ENCODE measurements at regions not wholly inside any gene's neighbourhood (a gene's known extent, or its start where the extent isn't known, plus 50 kb on each side); places are given as distances from the start of the nearest gene placed in this dataset.
"Not testable (repeated sequence)": the region's sequence is repeated elsewhere in the genome, so short reads cannot be mapped to it uniquely, and the experiment has no call there.

DNA sequence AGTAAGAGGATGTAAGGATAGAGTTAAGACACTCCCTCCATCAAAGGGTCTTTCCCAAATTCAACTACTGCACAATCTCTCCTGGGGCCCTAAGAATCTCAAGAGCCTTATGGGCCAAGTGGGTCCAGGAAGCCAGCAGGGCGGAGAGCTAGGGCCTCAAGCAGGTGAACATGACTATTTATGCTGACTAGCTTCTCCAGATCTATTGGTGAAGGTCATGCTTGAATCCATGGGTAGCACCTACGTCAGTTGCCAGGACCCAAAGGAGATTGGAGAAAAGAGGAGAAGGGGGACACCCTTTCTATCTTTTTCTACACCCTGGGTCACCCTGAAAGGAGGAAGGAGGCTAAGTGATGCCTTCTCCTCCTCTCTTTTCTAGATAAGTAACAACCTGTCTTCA lies 534.2 kb upstream of the MIS18BP1 start:
- no peak for DNase-seq (ENCODE audit: low read depth)
- TF ChIP-seq, protein P1, sequence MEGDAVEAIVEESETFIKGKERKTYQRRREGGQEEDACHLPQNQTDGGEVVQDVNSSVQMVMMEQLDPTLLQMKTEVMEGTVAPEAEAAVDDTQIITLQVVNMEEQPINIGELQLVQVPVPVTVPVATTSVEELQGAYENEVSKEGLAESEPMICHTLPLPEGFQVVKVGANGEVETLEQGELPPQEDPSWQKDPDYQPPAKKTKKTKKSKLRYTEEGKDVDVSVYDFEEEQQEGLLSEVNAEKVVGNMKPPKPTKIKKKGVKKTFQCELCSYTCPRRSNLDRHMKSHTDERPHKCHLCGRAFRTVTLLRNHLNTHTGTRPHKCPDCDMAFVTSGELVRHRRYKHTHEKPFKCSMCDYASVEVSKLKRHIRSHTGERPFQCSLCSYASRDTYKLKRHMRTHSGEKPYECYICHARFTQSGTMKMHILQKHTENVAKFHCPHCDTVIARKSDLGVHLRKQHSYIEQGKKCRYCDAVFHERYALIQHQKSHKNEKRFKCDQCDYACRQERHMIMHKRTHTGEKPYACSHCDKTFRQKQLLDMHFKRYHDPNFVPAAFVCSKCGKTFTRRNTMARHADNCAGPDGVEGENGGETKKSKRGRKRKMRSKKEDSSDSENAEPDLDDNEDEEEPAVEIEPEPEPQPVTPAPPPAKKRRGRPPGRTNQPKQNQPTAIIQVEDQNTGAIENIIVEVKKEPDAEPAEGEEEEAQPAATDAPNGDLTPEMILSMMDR (conservative IDR thresholded peaks at IDR 0.05; ENCODE audit: low read depth, low read length): no peak

DNA sequence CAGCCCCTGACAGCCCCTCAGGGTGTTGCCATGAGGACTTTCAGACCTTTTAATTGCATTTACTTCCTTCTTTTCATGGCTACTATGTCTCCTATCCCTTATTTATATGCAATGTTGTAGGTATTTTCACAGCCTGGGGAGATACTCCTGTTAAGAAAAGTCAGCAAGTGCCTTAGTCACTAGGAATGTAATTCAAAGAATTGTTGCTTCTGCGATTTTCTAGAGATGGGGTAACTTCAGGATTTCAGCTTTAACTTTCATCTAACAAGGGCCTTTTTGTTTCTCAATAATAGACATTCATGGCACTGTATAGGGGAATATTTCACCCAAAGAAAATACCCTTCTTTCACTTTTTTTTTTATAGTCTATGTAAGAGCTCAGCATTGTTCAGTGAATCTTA lies 533.3 kb upstream of the MIS18BP1 start:
- H3K4me3 ChIP-seq (ENCODE audit: low read depth, low read length): no peak overlapping the region
- TF ChIP-seq, protein P1 (conservative IDR thresholded peaks at IDR 0.05; ENCODE audit: low read depth, low read length): no peak
- DNase-seq (ENCODE audit: low read depth): no peak

More for the DNA sequence above, 534.2 kb upstream of the MIS18BP1 start:
- no peak overlapping the region for H3K4me3 ChIP-seq (ENCODE audit: low read depth, low read length)

DNA sequence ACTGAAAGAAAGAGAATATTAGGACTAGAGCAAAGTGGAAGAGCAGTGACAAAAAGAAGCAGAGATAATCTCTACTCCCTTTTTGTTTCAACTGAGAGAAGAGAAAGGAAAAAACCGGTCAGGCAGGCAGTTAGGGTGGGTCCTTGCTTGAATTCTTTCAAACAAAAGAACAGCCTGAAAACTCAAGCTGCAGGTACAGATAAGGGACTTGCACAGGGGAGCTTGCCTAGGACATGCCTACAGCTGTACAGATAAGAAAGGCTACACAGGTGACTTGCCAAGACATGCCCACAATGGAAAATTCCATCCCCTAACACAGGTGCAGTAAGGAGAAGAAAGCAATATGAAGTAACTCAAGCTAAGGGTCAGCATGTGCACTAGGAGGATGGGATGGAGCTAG lies 532.2 kb upstream of the MIS18BP1 start:
- TF ChIP-seq, protein P1 (conservative IDR thresholded peaks at IDR 0.05; ENCODE audit: low read depth, low read length): no peak
- DNase-seq (ENCODE audit: low read depth): no peak
- H3K4me3 ChIP-seq (ENCODE audit: low read depth, low read length): no peak overlapping the region

DNA sequence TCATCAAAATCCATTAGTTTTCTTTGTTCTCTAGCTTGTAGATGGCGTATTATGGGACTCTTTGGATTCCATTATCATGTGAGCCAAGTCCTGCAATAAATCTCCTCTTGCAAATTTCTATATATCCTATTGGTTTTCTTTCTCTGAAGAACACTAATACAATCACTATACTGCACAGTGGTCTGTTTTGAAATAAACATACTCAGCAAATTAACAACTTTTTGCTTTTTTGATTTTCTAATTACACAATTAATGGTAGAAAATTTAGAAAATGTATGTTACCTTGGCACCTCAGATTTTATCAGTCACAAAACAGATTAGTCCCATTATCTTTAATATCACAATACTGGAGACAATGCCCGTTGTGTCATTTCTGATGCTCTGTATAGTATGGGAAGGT lies 513.2 kb upstream of the MIS18BP1 start:
- DNase-seq (ENCODE audit: low read depth): no peak
- TF ChIP-seq, protein P1 (conservative IDR thresholded peaks at IDR 0.05; ENCODE audit: low read depth, low read length): no peak
- H3K4me3 ChIP-seq (ENCODE audit: low read depth, low read length): no peak overlapping the region

DNA sequence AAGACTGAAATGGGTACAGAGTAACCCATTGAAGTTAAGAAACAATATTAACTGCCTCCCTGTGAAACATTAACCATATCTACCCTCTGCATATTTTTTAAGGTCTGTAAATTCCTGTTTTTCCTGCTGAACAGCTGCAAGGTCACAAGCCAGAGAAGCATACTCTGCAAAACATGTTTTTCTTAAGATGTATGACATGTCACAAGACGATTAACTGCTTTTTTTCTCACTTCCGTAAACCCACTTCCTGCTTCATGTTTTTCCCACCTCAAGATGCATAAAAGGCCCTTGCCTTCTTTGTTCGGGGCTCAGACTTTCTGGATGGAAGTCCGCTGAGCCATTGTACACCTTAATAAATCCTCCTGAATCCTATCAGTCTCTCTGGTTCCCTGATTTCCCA lies 504.7 kb upstream of the MIS18BP1 start:
- peak; percentile 3 for DNase-seq (ENCODE audit: low read depth)

DNA sequence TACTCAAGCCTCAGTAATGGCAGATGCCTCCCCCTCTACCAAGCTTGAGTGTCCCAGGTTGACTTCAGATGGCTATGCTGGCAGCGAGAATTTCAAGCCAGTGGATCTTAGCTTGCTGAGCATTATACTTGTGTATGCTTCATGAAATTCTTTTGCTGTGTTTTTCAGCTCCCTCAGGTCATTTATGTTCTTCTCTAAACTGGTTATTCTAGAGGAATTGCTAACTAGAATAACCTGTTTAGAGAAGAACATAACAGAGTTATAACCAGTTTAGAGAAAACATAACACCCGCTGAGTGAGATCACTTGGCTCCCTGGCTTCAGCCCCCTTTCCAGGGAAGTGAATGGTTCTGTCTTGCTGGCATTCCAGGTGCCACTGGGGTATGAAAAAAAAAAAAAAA lies 503.4 kb upstream of the MIS18BP1 start:
- DNase-seq (ENCODE audit: low read depth); H3K4me3 ChIP-seq (ENCODE audit: low read depth, low read length): not testable (repeated sequence)

More for the DNA sequence above, 504.7 kb upstream of the MIS18BP1 start:
- TF ChIP-seq, protein P1 (conservative IDR thresholded peaks at IDR 0.05; ENCODE audit: low read depth, low read length): no peak
- no peak overlapping the region for H3K4me3 ChIP-seq (ENCODE audit: low read depth, low read length)

DNA sequence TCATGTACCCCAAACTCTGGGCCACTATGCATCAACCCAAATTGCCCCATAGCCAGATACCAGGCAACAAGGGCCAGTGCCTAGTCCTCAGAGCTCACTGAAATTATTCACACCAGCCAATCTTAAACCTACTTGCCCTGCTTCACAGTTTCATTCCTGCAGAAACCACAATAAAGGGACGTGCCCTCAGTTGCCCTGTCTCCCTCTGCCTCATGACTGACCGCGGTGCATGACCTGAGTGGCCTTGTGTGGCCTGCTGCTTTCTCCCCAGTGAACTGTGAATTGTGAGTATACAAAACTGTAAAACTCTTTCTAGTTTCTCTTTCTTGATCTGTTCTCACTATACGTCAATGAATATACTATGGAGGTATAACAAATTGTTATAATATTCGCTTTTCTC lies 490.9 kb upstream of the MIS18BP1 start:
- H3K4me3 ChIP-seq (ENCODE audit: low read depth, low read length): no peak overlapping the region
- DNase-seq (ENCODE audit: low read depth): no peak
- TF ChIP-seq, protein P1 (conservative IDR thresholded peaks at IDR 0.05; ENCODE audit: low read depth, low read length): no peak

DNA sequence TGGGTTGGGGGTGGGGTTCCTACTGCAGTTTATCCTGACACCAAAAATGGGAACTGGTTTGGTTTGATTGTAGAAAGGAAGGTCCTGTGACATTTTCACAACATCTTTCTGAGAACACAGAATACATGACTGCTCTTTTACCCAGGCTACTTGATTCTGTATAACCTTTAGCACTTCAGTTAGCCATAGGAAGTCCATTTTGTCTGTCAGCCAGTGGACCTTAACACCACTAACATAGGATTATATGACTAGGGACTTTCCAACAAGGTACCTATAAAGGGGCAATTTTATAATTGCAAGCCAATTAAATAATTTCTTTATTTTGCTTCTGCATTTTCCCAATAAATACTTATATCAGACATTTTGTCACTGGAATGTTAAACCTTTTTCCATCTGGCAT lies 489.2 kb upstream of the MIS18BP1 start:
- no peak overlapping the region for H3K4me3 ChIP-seq (ENCODE audit: low read depth, low read length)
- DNase-seq (ENCODE audit: low read depth): no peak
- TF ChIP-seq, protein P1 (conservative IDR thresholded peaks at IDR 0.05; ENCODE audit: low read depth, low read length): no peak

Measured in epithelial cell of proximal tubule (primary cell).